H9 (cell line): ENCODE measurements at regions not wholly inside any gene's neighbourhood (a gene's known extent, or its start where the extent isn't known, plus 50 kb on each side); places are given as distances from the start of the nearest gene placed in this dataset.

Source experiments
- DNase-seq: peaks from one replicate; pipeline ENCODE4 v3.0.0-alpha.2; 2017
- H2AFZ ChIP-seq: one replicate; pipeline ENCODE4 v1.6.1; 2013; ENCODE audit warnings: mild to moderate bottlenecking, low read length, control low read depth, moderate library complexity
- H2AK5ac ChIP-seq: 2 replicates; pipeline ENCODE4 v1.6.1; 2013; ENCODE audit warnings: low read length, control low read depth, mixed read lengths; ENCODE audit not compliant: insufficient read length
- H2BK120ac ChIP-seq: one replicate; pipeline ENCODE4 v1.6.1; 2013; ENCODE audit warnings: low read depth, mild to moderate bottlenecking, low read length, control low read depth, inconsistent platforms; ENCODE audit not compliant: poor library complexity, severe bottlenecking
- H2BK12ac ChIP-seq: 2 replicates; pipeline ENCODE4 v1.6.1; 2013; ENCODE audit warnings: low read length, control low read depth, mixed read lengths, low read depth; ENCODE audit not compliant: insufficient read length
- H2BK15ac ChIP-seq: 2 replicates; pipeline ENCODE4 v1.6.1; 2013; ENCODE audit warnings: low read depth, low read length, control low read depth
- H2BK20ac ChIP-seq: one replicate; pipeline ENCODE4 v1.6.1; 2013; ENCODE audit warnings: low read depth, mild to moderate bottlenecking, low read length, control low read depth, inconsistent platforms; ENCODE audit not compliant: poor library complexity, severe bottlenecking
- H2BK5ac ChIP-seq: 2 replicates; pipeline ENCODE4 v1.6.1; 2013; ENCODE audit warnings: low read length, control low read depth, mixed read lengths; ENCODE audit not compliant: insufficient read length
- H3K14ac ChIP-seq: 2 replicates; pipeline ENCODE4 v1.6.1; 2013; ENCODE audit warnings: low read length, control low read depth; ENCODE audit not compliant: insufficient read depth
- H3K18ac ChIP-seq: 2 replicates; pipeline ENCODE4 v1.6.1; 2013; ENCODE audit warnings: low read depth, mild to moderate bottlenecking, mixed read lengths, low read length, control low read depth; ENCODE audit not compliant: insufficient read length
- H3K23ac ChIP-seq: 2 replicates; pipeline ENCODE4 v1.6.1; 2013; ENCODE audit warnings: low read length, control low read depth, mixed read lengths, low read depth; ENCODE audit not compliant: insufficient read length
- H3K23me2 ChIP-seq: 2 replicates; pipeline ENCODE4 v1.6.1; 2013; ENCODE audit warnings: low read depth, mild to moderate bottlenecking, mixed read lengths, low read length, control low read depth; ENCODE audit not compliant: insufficient read length, poor library complexity, severe bottlenecking
- H3K27ac ChIP-seq: 2 replicates; pipeline ENCODE4 v1.5.1; 2013; ENCODE audit warnings: low read length, control low read depth, mixed read lengths, low read depth; ENCODE audit not compliant: insufficient read length
- H3K27me3 ChIP-seq: 2 replicates; pipeline ENCODE4 v1.6.1; 2013; ENCODE audit warnings: low read length, control low read depth, inconsistent platforms; ENCODE audit not compliant: insufficient read depth
- H3K4ac ChIP-seq: 2 replicates; pipeline ENCODE4 v1.6.1; 2013; ENCODE audit warnings: low read depth, mild to moderate bottlenecking, control low read depth, inconsistent platforms, low read length, moderate library complexity
- H3K4me1 ChIP-seq: 2 replicates; pipeline ENCODE4 v1.6.1; 2013; ENCODE audit warnings: low read length, control low read depth, inconsistent platforms; ENCODE audit not compliant: insufficient read depth
- H3K4me2 ChIP-seq: 2 replicates; pipeline ENCODE4 v1.6.1; 2013; ENCODE audit warnings: low read length, control low read depth, mixed read lengths; ENCODE audit not compliant: insufficient read length, insufficient read depth
- H3K56ac ChIP-seq: 2 replicates; pipeline ENCODE4 v1.6.1; 2013; ENCODE audit warnings: low read depth, mild to moderate bottlenecking, mixed read lengths, low read length, control low read depth; ENCODE audit not compliant: insufficient read length
- H3K79me1 ChIP-seq: 2 replicates; pipeline ENCODE4 v1.6.1; 2013; ENCODE audit warnings: low read depth, mild to moderate bottlenecking, moderate library complexity, low read length, control low read depth, inconsistent platforms; ENCODE audit not compliant: insufficient read depth, poor library complexity, severe bottlenecking
- H3K79me2 ChIP-seq: 2 replicates; pipeline ENCODE4 v1.6.1; 2013; ENCODE audit warnings: low read length, control low read depth, inconsistent platforms; ENCODE audit not compliant: insufficient read depth
- H3K9ac ChIP-seq: 2 replicates; pipeline ENCODE4 v1.6.1; 2013; ENCODE audit warnings: low read length, control low read depth, mixed read lengths; ENCODE audit not compliant: insufficient read length; ENCODE audit errors: extremely low read depth
- H3K9me3 ChIP-seq: one replicate; pipeline ENCODE4 v1.6.1; 2013; ENCODE audit warnings: low read depth, low read length, inconsistent platforms; ENCODE audit not compliant: control insufficient read depth
- H3T11ph ChIP-seq: one replicate; pipeline ENCODE4 v1.6.1; 2013; ENCODE audit warnings: mild to moderate bottlenecking, low read length, control low read depth, inconsistent platforms
- H4K20me1 ChIP-seq: one replicate; pipeline ENCODE4 v1.6.1; 2013; ENCODE audit not compliant: control insufficient read depth, insufficient read length, insufficient read depth
- H4K5ac ChIP-seq: 2 replicates; pipeline ENCODE4 v1.6.1; 2013; ENCODE audit warnings: low read depth, mild to moderate bottlenecking, mixed read lengths, low read length, control low read depth; ENCODE audit not compliant: insufficient read length
- H4K8ac ChIP-seq: replicated peaks from 2 replicates; pipeline ENCODE4 v1.6.1; 2013; ENCODE audit warnings: low read length, control low read depth, mixed read lengths, low read depth; ENCODE audit not compliant: insufficient read length
- H4K91ac ChIP-seq: 2 replicates; pipeline ENCODE4 v1.6.1; 2013; ENCODE audit warnings: low read depth, mild to moderate bottlenecking, moderate library complexity, mixed read lengths, low read length, control low read depth; ENCODE audit not compliant: insufficient read length
- H3K27ac Mint-ChIP-seq, 3 experiments: 2 replicates in 2 of 3; 3 replicates in 1 of 3; pipeline ENCODE4 v1.8.0; 2020 to 2021; ENCODE audit warnings: mixed read lengths in 3 of 3, mild to moderate bottlenecking in 1 of 3, moderate library complexity in 1 of 3
- H3K27me3 Mint-ChIP-seq: 2 replicates; pipeline ENCODE4 v1.8.0; 2021; ENCODE audit warnings: low read depth, mild to moderate bottlenecking, moderate library complexity, mixed read lengths
- H3K36me3 Mint-ChIP-seq, 3 experiments: 2 replicates in 2 of 3; 3 replicates in 1 of 3; pipeline ENCODE4 v1.8.0; 2020 to 2021; ENCODE audit warnings: low read depth in 3 of 3, mixed read lengths in 3 of 3; ENCODE audit not compliant: insufficient read depth in 1 of 3
- H3K4me1 Mint-ChIP-seq, 2 experiments: 2 replicates each; pipeline ENCODE4 v1.8.0; 2020; ENCODE audit warnings: mixed read lengths in 2 of 2
- H3K4me3 Mint-ChIP-seq, 2 experiments: 2 replicates in 1 of 2; 3 replicates in 1 of 2; pipeline ENCODE4 v1.8.0; 2020 to 2021; ENCODE audit warnings: mild to moderate bottlenecking in 2 of 2, mixed read lengths in 2 of 2, moderate library complexity in 1 of 2
- H3K9me3 Mint-ChIP-seq, 2 experiments: 2 replicates in 1 of 2; 3 replicates in 1 of 2; pipeline ENCODE4 v1.8.0; 2020; ENCODE audit warnings: mild to moderate bottlenecking in 2 of 2, mixed read lengths in 2 of 2, moderate library complexity in 1 of 2
- CTCF ChIP-seq: fragments of 200-600 bp; sonication (generic); conservative IDR thresholded peaks from 3 replicates; pipeline ENCODE4 v1.8.0; 2021; ENCODE audit warnings: antibody characterized with exemption, mild to moderate bottlenecking
- WGBS: extraction: QIAGEN DNeasy Blood & Tissue Kit; methylation state at CpG from one replicate; pipeline ENCODE4 v1.1.7; 2013; ENCODE audit warnings: missing lambda C conversion rate, low lambda C conversion rate, mixed read lengths; ENCODE audit not compliant: insufficient read length; ENCODE audit errors: extremely low coverage; 5-methylcytosine and 5-hydroxymethylcytosine counted together

- no peaks in the 10 kb centered on the region for H3K79me2 ChIP-seq
- H3K56ac ChIP-seq = no peak overlapping the region
- no peak overlapping the region for H3K27ac ChIP-seq
- no peaks in the 10 kb centered on the region for H3K79me1 ChIP-seq
- no peak overlapping the region for H3K23ac ChIP-seq
- H3K4me1 ChIP-seq = no peaks in the 10 kb centered on the region
- H3K4me1 Mint-ChIP-seq = peaks cover under 1% of the 10 kb centered on the region in 2 experiments; a peak in 2 of 4 replicates
- no peaks in the 10 kb centered on the region for H3K27me3 Mint-ChIP-seq
- no peaks in the 10 kb centered on the region for H3K23me2 ChIP-seq
- no peaks in the 10 kb centered on the region for H4K20me1 ChIP-seq
- no peaks in the 10 kb centered on the region for H3K9me3 ChIP-seq
- H3K27ac Mint-ChIP-seq = no peak overlapping the region
- no peak overlapping the region for H3T11ph ChIP-seq
- H3K27me3 ChIP-seq = no peaks in the 10 kb centered on the region
- no peak overlapping the region for H3K9ac ChIP-seq
- no peak overlapping the region for H3K4ac ChIP-seq
- no peak overlapping the region for H2BK15ac ChIP-seq
- no peak overlapping the region for H2BK12ac ChIP-seq
- H2BK20ac ChIP-seq = no peak overlapping the region
- no peaks in the 10 kb centered on the region for H3K36me3 Mint-ChIP-seq
- H3K4me3 Mint-ChIP-seq = no peak overlapping the region
- no peak overlapping the region for H2AFZ ChIP-seq
- no peak overlapping the region for H3K14ac ChIP-seq
- H4K8ac ChIP-seq = no peak overlapping the region
- H4K5ac ChIP-seq = no peak overlapping the region
- WGBS = no CpG with 5 or more reads among the region's 8 CpGs
- DNase-seq = no peak
- H2BK5ac ChIP-seq = no peak overlapping the region
- no peaks in the 10 kb centered on the region for H3K9me3 Mint-ChIP-seq
- no peak overlapping the region for H4K91ac ChIP-seq
- no peak overlapping the region for H3K4me2 ChIP-seq
- H2BK120ac ChIP-seq = no peak overlapping the region
- H3K18ac ChIP-seq = no peak overlapping the region
- H2AK5ac ChIP-seq = no peak overlapping the region
- TF ChIP-seq CTCF = no peak
Measured at GRCh38 chr13:30123575-30123974, 183.8 kb downstream of the KATNAL1 start.
